Type B pancreatic cell (in vitro differentiated cells): ENCODE measurements at regions not wholly inside any gene's neighbourhood (a gene's known extent, or its start where the extent isn't known, plus 50 kb on each side); places are given as distances from the start of the nearest gene placed in this dataset.

Source experiments
- DNase-seq: peaks from one replicate; pipeline ENCODE4 v3.0.0; 2021; ENCODE audit warnings: mixed read lengths; ENCODE audit not compliant: unreplicated experiment; ENCODE audit errors: extremely low spot score
- H3K27ac Mint-ChIP-seq: 2 replicates; pipeline ENCODE4 v1.8.0; 2021; ENCODE audit warnings: mild to moderate bottlenecking, mixed read lengths
- H3K27me3 Mint-ChIP-seq: 2 replicates; pipeline ENCODE4 v1.8.0; 2021; ENCODE audit warnings: mixed read lengths
- H3K36me3 Mint-ChIP-seq: 2 replicates; pipeline ENCODE4 v1.8.0; 2021; ENCODE audit warnings: mixed read lengths
- H3K4me1 Mint-ChIP-seq: one replicate; pipeline ENCODE4 v1.8.0; 2021; ENCODE audit warnings: mixed read lengths; ENCODE audit not compliant: unreplicated experiment
- H3K4me3 Mint-ChIP-seq: 2 replicates; pipeline ENCODE4 v1.8.0; 2021; ENCODE audit warnings: mild to moderate bottlenecking, mixed read lengths
- H3K9me3 Mint-ChIP-seq: 2 replicates; pipeline ENCODE4 v1.8.0; 2021; ENCODE audit warnings: mixed read lengths
- TF ChIP-seq, protein P1 (sequence below): fragments of 200-600 bp; sonication (generic); conservative IDR thresholded peaks from 2 replicates; pipeline ENCODE4 v1.5.0; 2021; ENCODE audit warnings: antibody characterized with exemption, mild to moderate bottlenecking

- TF ChIP-seq, protein P1, sequence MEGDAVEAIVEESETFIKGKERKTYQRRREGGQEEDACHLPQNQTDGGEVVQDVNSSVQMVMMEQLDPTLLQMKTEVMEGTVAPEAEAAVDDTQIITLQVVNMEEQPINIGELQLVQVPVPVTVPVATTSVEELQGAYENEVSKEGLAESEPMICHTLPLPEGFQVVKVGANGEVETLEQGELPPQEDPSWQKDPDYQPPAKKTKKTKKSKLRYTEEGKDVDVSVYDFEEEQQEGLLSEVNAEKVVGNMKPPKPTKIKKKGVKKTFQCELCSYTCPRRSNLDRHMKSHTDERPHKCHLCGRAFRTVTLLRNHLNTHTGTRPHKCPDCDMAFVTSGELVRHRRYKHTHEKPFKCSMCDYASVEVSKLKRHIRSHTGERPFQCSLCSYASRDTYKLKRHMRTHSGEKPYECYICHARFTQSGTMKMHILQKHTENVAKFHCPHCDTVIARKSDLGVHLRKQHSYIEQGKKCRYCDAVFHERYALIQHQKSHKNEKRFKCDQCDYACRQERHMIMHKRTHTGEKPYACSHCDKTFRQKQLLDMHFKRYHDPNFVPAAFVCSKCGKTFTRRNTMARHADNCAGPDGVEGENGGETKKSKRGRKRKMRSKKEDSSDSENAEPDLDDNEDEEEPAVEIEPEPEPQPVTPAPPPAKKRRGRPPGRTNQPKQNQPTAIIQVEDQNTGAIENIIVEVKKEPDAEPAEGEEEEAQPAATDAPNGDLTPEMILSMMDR: no peak
- no peak for DNase-seq
- H3K4me1 Mint-ChIP-seq: no peaks in the 10 kb centered on the region
- H3K9me3 Mint-ChIP-seq: peaks cover 20% of the 10 kb centered on the region
- no peak overlapping the region for H3K27ac Mint-ChIP-seq
- H3K36me3 Mint-ChIP-seq: no peaks in the 10 kb centered on the region
- peaks cover 3% of the 10 kb centered on the region for H3K27me3 Mint-ChIP-seq
- H3K4me3 Mint-ChIP-seq: no peak overlapping the region
These were observed 402.6 kb upstream of the ZEB2 start for GRCh38 chr2:144922519-144922918.

GRCh38 chr2:144920755-144921530, 401.0 kb upstream of the ZEB2 start:
- Mint-ChIP-seq H3K4me1 (no peaks in the 10 kb centered on the region), H3K27ac (no peak overlapping the region), H3K27me3 (peaks cover 3% of the 10 kb centered on the region), H3K4me3 (no peak overlapping the region), H3K9me3 (peaks cover 13% of the 10 kb centered on the region), H3K36me3 (no peaks in the 10 kb centered on the region)
- TF ChIP-seq, protein P1: no peak
- no peak for DNase-seq

GRCh38 chr2:144914622-144915318, 394.9 kb upstream of the ZEB2 start:
- DNase-seq: no peak
- no peak overlapping the region for H3K27ac Mint-ChIP-seq
- no peaks in the 10 kb centered on the region for H3K27me3 Mint-ChIP-seq
- no peak overlapping the region for H3K4me3 Mint-ChIP-seq
- H3K4me1 Mint-ChIP-seq: peaks cover 10% of the 10 kb centered on the region
- H3K36me3 Mint-ChIP-seq: no peaks in the 10 kb centered on the region
- no peaks in the 10 kb centered on the region for H3K9me3 Mint-ChIP-seq
- TF ChIP-seq, protein P1: no peak

- no peaks in the 10 kb centered on the region for H3K36me3 Mint-ChIP-seq
- no peaks in the 10 kb centered on the region for H3K9me3 Mint-ChIP-seq
- peaks cover 10% of the 10 kb centered on the region for H3K4me1 Mint-ChIP-seq
- no peak for DNase-seq
- H3K27ac Mint-ChIP-seq: no peak overlapping the region
- no peaks in the 10 kb centered on the region for H3K27me3 Mint-ChIP-seq
- TF ChIP-seq, protein P1: no peak
- H3K4me3 Mint-ChIP-seq: no peak overlapping the region
These were observed 394.2 kb upstream of the ZEB2 start for GRCh38 chr2:144914113-144914512.

- Mint-ChIP-seq H3K9me3 (no peaks in the 10 kb centered on the region), H3K27ac (no peak overlapping the region), H3K4me1 (peaks cover 10% of the 10 kb centered on the region), H3K4me3 (no peak overlapping the region), H3K27me3 (no peaks in the 10 kb centered on the region), H3K36me3 (no peaks in the 10 kb centered on the region)
- TF ChIP-seq, protein P1: no peak
- no peak for DNase-seq
These were observed 392.3 kb upstream of the ZEB2 start for GRCh38 chr2:144912206-144912605.
